ENCODE measurements at regions not wholly inside any gene's neighbourhood (a gene's known extent, or its start where the extent isn't known, plus 50 kb on each side); places are given as distances from the start of the nearest gene placed in this dataset.

DNA sequence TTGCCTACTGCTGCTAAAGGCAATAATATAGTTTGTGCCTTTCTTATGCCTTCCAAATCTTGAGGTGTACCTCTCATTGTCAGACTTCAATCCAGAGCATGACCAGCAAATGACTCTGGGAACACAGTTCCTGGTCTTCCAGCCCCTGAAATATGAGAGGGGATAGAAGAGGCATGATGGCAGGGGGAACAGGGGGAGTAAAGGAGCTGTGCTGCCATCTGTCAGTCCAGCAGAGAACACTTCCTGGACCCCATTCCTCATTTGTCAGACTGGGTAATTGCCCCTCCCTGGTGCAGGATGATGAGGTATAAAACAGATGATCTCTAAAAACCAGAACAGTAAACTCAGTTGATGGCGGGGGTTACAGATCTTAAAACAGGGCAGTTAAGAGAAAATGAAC lies 618.7 kb downstream of the DIAPH3 start:
- DNase-seq (ENCODE audit: low spot score) = no peak

DNA sequence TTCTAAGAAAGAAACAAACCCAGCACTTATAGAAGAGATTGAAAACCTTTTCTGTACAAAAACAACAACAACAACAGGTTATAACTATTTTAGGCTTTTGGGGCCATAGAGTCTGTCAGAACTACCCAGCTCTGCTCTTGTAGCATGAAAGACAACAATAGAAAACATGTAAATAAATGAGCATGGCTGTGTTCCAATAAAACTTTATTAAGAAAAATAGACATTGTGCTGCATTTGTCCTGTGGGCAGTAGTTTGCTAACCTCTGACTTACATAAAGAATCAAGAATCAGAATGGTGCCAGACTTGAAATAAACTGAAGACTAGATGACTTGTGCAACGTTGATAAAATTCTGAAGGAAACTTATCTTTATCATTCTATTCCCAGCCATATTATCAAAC lies 617.5 kb downstream of the DIAPH3 start:
- no peak for DNase-seq (ENCODE audit: low spot score)

DNA sequence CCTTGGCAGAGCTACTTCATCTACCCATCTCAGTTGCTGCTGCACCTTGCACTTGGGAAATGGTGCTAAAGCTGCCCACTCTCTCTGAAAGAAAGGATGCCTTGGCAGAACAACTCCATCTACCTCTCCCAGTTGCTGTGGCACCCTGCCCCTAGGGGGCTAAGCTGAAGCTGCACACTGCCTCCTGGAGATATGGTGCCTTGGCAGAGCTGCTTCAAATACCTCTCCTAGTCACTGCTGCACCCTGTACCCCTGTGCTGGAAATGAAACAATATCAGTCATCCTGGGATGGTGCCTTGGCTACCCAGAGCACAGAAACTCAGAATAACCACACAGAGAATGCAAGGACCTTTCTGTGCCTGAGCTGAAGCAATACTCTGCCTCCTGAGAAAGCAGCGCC lies 615.8 kb downstream of the DIAPH3 start:
- DNase-seq (ENCODE audit: low spot score) = no peak

DNA sequence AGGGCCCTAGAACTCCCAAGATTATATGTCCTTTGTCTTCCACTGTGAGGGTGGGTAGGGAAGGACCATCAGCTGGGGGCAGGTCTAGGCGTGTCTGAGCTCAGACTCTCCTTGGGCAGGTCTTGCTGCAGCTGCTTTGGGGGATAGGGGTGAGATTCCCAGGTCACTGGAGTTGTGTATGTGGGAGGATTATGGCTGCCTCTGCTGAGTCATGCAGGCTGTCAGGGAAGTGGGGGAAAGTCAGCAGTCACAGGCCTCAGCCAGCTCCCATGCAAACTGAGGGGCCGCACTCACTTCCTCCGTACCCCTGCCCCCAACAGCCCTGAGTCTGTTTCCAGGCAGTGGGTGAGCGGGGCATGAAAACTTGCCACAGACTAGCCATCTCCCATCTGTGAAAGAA lies 600.8 kb downstream of the DIAPH3 start:
- no peak for DNase-seq (ENCODE audit: low spot score)

DNA sequence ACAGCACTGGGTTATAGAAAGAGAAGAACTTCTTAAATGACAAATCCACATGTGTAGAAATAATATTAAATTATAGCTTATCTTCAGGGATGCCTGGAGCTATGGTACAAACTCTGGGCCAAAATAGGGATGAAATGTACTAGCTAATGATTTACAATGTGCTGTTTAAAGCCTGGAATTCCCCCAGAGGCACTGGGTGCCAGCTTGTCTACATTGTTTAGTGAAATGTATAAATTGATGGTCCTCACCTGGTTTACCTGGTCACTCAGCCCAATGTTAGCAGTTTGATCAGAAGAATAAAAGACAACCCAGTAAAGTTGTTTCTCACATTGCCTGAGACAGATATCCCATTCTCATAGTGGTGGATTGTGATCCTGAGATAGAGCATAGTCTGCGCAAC lies 597.2 kb downstream of the DIAPH3 start:
- no peak for DNase-seq (ENCODE audit: low spot score)

DNA sequence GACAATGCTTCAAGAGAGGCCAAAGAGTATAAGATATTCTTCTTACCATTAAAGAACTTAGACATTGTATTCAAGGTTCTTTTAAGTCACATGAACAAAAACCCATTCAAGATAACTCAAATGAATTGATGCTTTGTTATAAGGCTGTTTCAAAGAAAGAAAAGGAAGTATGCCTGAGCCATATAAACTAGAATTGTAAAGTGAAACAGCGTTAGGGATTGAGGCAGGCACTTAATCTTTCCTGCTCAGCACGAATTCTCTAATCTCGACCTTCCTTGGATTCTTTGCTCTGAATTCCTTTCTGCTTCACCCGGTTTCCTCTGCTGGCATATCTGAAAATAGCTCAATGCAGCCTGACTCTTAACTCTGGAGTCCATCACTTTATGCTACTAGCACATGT lies 595.4 kb downstream of the DIAPH3 start:
- no peak for DNase-seq (ENCODE audit: low spot score)

DNA sequence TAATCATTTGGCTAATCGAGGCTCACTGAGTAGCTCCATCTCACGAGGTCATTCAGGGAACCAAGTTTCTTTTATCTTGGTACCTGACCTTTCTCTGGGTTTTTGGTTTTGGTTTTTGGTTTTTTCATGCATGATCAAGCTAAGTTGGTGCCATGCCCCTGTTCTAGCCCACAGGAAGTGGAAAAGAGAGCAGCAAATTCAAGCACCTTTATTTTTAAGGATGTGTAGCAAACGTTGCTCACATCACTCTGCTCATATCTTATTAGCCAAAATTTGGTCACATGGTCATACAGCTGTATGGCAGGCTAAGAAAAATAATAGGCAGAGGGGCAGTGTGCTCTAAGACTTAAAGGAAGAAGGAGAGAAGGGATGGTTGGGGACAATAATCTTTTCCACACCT lies 593.5 kb downstream of the DIAPH3 start:
- no peak for DNase-seq (ENCODE audit: low spot score)

DNA sequence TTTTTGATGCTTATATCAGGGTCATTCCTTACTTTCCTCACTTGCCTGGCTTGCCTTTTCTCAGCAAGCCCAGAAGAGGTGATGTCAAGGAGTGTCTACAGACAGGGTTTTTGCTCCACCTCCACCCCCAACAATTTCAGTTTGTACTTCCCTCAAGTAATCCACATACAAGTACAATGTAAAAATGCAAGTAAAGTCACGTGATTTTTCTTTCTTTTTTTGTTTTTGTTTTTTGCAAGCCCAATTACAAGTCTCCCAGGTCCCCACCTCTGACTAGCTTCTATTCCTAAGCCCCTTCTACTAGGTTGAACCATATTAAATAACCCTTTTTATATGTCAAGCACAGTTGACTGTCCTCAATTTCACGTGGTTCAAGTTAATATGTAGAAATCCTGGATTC lies 579.6 kb downstream of the DIAPH3 start:
- DNase-seq (ENCODE audit: low spot score) = no peak

DNA sequence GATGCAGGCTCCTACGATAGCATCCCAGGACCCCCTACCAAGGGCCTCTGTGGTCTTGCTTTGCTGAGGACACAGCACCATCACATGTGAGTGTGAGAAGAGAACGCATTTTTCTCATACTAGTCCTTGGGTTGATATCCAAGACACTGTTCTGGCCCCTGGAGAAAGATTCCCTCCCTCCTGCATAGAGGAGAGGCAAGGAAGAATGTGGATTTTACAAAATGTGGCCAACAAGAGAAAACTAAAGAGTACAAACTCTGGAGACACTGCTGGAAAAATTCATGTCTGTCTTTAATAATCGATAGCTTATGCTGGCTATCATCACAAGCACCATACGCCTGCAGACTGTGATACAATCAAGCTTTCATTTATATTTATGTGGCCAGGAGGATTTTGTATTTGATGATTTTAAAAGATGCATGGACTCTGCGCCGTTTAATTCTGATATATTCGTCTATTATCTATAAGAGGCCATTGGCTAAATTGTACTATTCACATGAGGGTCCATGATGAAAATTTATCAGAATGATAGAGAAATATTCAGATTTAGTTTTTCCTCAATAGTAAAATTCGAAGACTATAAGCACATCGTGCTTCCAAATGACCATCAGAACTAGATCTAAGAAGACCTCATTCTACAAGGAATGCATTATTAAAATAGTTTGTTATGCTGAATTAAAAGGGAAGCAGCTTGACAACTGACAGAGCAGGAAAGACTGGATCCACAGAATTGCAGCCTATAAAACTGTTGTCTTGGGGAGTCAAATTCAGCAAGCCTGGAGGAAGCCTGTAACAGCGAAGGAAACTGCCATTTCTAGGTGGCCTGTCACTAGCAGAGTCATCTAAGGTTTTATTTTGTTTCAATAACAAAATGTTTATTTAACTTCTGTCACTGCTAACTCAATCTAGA lies 578.7 kb downstream of the DIAPH3 start:
- DNase-seq (ENCODE audit: low spot score) = no peak

DNA sequence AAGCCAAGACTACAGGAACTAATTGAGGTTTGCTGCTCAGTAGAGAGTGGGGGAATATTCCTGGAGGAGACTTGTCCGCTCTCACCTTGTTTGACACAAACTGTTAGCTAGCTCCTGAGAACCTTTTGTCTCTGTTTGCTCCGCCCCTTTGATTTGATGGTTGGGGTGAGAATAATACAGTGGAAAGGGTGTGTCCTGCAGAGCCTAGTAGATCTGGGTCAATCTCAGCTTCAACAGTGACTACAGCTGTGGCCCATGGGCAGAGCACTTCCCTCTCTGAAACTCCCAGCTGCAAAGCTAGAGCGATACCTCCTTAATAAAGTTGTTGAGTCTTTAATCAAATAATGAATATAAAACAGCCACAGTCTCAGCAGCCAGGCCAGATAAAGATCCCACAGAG lies 576.7 kb downstream of the DIAPH3 start:
- DNase-seq (ENCODE audit: low spot score) = no peak

DNA sequence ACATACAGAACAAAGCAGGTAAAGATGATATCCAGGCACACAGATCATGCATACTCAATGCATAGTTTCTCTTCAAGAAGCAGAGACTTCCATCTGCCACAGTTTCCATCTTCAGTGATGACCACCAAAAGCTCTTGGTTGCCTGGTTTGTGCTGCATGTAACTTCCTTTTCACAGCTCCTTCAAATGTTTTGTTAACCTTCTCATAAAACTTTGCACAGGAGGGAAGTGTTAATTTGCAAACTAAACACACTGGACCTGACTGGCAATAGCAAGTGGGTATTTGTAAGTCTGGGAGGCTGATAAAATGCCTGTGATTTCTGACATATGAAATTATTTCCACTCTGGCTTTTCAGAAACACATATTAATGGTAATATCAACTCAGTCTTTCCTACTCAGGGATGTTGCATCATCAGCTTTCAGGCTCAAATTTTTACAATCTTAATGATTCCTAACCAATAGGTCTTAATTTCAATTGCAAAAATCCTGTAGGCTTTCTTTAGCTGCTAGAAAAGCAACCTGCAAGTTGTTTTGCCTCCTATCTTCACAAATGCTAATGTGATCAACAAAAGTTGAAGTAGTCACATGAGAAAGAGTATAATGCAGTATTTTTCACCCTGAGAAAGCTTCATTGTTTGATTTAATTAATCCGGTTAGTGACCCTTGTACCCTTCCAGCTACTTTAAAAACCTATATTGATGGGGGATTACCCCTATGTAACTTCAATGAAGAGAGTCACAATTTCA lies 575.6 kb downstream of the DIAPH3 start:
- DNase-seq (ENCODE audit: low spot score) = no peak

DNA sequence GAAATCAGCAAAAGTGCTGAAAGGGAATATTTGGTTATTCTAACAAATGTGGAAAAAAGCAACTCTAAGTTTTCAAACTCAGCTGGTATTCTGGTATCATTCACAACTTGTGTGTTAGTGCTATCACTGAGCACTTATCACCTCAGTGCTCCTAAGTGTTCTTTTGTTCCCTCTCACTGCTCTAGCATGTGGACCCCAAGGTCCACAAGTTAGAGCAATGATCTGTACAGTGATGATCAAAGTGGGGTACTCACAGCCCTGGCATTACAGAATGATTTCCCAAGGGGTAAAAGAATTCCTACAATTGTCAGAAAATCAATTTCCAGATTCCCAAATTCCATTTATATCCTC lies 575.0 kb downstream of the DIAPH3 start:
- no peak for DNase-seq (ENCODE audit: low spot score)

DNA sequence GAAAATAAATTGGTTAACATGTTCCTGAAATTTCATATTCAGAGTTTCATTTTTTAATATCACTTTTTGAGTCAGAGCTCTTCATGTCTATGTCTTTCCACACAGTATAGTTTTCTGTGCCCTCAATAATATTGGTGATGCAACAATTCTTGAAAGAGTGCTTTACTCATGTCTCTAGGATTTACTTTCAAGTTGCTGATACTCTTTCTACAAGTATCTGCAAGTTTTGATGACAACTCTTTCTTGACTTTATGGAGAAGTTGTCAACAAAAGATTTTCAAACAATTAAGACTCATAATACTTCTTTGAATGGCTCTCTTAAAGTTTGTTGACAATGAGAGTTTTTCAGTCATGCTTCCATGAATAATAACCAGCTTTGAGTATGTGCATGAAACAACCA lies 561.7 kb downstream of the DIAPH3 start:
- no peak for DNase-seq (ENCODE audit: low spot score)

DNA sequence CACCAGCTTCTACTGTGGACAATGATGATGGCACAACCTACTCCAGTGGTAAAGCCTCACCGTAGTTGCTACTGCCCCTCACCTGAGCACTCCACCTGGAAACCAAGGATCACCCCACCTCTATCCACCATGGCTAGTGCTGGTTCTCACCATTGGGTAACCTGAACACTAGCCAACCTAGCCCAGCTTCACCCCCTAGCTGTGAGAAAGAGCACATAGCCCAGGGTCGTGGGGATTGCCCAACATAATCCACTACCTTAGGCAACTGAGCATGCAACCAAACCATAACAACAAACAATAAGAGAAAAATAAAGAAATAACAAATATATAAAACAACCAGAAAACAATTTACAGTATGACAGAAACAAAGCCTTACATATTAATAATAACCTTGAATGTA lies 560.1 kb downstream of the DIAPH3 start:
- no peak for DNase-seq (ENCODE audit: low spot score)

DNA sequence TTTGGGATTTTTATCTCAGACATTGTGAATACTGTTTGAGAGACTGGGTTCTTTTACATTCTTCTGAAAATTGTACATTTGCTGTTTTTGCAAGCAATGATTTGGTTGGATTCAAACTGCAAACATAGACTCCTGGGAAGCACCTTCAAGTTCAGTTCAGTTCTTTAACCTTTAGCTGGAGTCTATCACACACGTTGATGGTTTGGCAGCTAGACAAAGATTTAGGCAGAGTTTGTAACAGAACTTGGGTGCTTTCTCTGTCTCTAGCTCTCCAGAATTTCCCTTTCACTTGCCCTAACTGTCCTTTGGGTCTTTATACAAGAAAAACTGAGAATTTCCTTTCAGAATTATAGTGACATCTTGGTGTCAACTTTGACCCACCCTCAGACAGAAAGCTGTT lies 556.6 kb downstream of the DIAPH3 start:
- DNase-seq (ENCODE audit: low spot score) = no peak

DNA sequence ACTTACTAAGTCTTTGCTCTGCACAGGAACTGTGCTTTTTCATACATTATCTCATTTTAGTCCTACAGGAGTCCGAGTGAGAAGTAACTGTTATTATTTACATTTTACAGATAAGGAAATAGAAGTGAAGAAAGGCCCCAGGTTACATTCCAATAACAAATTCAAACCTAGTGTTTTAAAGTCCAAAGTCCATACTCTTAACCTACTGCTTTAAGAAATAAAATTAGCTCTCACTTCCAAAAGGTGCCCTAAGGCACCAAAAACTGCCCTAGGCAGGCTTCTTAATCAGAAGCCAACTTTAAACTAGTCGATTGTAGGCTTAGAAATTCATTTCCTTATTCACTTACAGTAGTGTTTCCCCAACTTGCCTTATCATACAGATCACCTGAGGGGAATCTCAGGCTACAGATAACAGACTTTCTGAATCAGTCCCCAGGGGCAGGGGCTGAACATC lies 555.9 kb downstream of the DIAPH3 start:
- DNase-seq (ENCODE audit: low spot score) = no peak

DNA sequence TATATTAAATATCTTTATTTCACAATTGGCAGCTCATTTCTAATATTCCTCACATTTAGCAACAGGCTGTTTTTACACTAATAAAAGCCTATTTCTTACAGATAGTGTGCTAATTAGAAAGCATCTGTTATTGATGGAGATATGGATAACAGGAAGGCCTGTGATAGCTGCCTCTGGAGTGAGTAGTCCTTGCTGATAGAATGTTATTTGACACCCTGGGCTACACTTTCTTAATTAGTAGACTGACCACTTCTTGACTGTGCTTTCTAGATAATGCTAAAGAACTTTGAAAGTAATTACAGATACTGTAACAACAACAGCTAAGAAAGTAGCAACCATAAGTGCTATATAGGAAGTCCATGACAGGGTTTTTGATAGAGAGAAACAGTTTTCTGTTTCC lies 554.3 kb downstream of the DIAPH3 start:
- no peak for DNase-seq (ENCODE audit: low spot score)
